Hepatocyte (in vitro differentiated cells): ENCODE measurements at regions not wholly inside any gene's neighbourhood (a gene's known extent, or its start where the extent isn't known, plus 50 kb on each side); places are given as distances from the start of the nearest gene placed in this dataset.

Experiments
- EZH2 ChIP-seq: fragments of 200-600 bp; sonication (generic); IDR thresholded peaks from 2 replicates; pipeline ENCODE4 v1.6.1; 2016; ENCODE audit warnings: antibody characterized with exemption, mild to moderate bottlenecking, borderline replicate concordance
- EZH2phosphoT487 ChIP-seq: fragments of 200-600 bp; sonication (generic); IDR thresholded peaks from one replicate; pipeline ENCODE4 v1.6.1; 2018; ENCODE audit warnings: antibody characterized with exemption, mild to moderate bottlenecking, low read depth, moderate library complexity; ENCODE audit not compliant: unreplicated experiment, severe bottlenecking
- TF ChIP-seq, protein P1 (sequence below): fragments of 200-600 bp; sonication (generic); IDR thresholded peaks from 2 replicates; pipeline ENCODE4 v1.5.1; 2016; ENCODE audit warnings: antibody characterized with exemption, mild to moderate bottlenecking; ENCODE audit not compliant: poor library complexity

GRCh38 chr18:77862066-77862757 lies 612.6 kb downstream of the GALR1 start:
- TF ChIP-seq, protein P1, sequence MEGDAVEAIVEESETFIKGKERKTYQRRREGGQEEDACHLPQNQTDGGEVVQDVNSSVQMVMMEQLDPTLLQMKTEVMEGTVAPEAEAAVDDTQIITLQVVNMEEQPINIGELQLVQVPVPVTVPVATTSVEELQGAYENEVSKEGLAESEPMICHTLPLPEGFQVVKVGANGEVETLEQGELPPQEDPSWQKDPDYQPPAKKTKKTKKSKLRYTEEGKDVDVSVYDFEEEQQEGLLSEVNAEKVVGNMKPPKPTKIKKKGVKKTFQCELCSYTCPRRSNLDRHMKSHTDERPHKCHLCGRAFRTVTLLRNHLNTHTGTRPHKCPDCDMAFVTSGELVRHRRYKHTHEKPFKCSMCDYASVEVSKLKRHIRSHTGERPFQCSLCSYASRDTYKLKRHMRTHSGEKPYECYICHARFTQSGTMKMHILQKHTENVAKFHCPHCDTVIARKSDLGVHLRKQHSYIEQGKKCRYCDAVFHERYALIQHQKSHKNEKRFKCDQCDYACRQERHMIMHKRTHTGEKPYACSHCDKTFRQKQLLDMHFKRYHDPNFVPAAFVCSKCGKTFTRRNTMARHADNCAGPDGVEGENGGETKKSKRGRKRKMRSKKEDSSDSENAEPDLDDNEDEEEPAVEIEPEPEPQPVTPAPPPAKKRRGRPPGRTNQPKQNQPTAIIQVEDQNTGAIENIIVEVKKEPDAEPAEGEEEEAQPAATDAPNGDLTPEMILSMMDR = no peak
- TF ChIP-seq EZH2 (no peak), EZH2phosphoT487 (no peak)
